Upper lobe of left lung (tissue), 6 donors: ENCODE measurements at regions not wholly inside any gene's neighbourhood (a gene's known extent, or its start where the extent isn't known, plus 50 kb on each side); places are given as distances from the start of the nearest gene placed in this dataset.
"Not testable (repeated sequence)": the region's sequence is repeated elsewhere in the genome, so short reads cannot be mapped to it uniquely, and the experiment has no call there.

ENCODE experiments used
- ATAC-seq, 2 donors: fragments of 200-7000 bp; cut with Tn5 transposase; one replicate each; pipeline ENCODE4 v1.9.1; 2022; ENCODE audit warnings: mild to moderate bottlenecking in 2 of 2, moderate library complexity in 2 of 2; ENCODE audit not compliant: low FRiP score in 2 of 2
- DNase-seq, 2 donors: peaks; one replicate each; pipeline ENCODE4 v3.0.0-alpha.2; 2019 to 2020
- H3K27ac ChIP-seq, 4 donors: fragments of 200-600 bp; sonication (generic); one replicate each; pipeline ENCODE4 v1.5.1; 2016 to 2019
- H3K27me3 ChIP-seq, 4 donors: fragments of 200-600 bp; sonication (generic); one replicate each; pipeline ENCODE4 v1.5.1; 2017 to 2019
- H3K36me3 ChIP-seq, 4 donors: fragments of 200-600 bp; sonication (generic); one replicate each; pipeline ENCODE4 v1.5.1; 2016 to 2019
- H3K4me1 ChIP-seq, 4 donors: fragments of 200-600 bp; sonication (generic); one replicate each; pipeline ENCODE4 v1.5.1; 2018 to 2019
- H3K4me3 ChIP-seq, 4 donors: fragments of 200-600 bp; sonication (generic); one replicate each; pipeline ENCODE4 v1.5.1; 2017 to 2019; ENCODE audit warnings: mild to moderate bottlenecking in 2 of 4, moderate library complexity in 1 of 4
- H3K9me3 ChIP-seq, 4 donors: fragments of 200-600 bp; sonication (generic); one replicate each; pipeline ENCODE4 v1.5.1; 2018 to 2019
- WGBS, 2 donors: methylation state at CpG; one replicate each; pipeline ENCODE4 v1.1.5; 2017 to 2018; 5-methylcytosine and 5-hydroxymethylcytosine counted together
- donor health status: DM: no; HTN: no; CAD: no; lungs with moderate emphysema.
- donor health status: DM: no; HTN: yes; CAD: no; lungs with severe emphysema.

DNA sequence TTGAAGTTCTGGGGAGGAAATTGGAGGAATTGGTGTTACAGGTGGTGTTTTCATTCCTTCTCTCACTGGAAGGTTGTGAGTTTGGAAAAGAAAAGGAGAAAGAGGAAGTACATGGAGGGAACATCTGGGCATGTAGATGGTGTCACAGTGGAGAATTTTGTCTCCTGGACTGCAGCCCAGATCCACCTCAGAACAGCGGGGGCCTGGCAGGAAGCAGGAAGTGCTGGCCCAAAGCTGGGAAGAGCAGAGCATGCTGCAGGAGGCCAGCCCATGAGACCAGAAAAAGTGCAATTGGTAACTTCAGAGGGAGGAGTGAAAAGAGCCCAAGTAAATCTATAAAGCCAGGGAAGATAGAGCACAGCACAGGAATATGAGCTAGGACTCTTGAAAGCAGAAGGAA is 227.0 kb downstream of the BCL2L11 start:
- H3K9me3 ChIP-seq, H3K4me1 ChIP-seq, H3K36me3 ChIP-seq, DNase-seq, H3K27me3 ChIP-seq, H3K4me3 ChIP-seq, H3K27ac ChIP-seq: not testable (repeated sequence)
- WGBS, 2 donors: no CpG with 5 or more reads among the region's 1 CpG
- peak in 1 of 2 donors; percentile 64 for ATAC-seq

GRCh38 chr2:111348316-111348715 is 227.6 kb downstream of the BCL2L11 start:
- not testable (repeated sequence) for H3K9me3 ChIP-seq, ATAC-seq, H3K4me3 ChIP-seq, H3K36me3 ChIP-seq, H3K27me3 ChIP-seq, H3K4me1 ChIP-seq, DNase-seq, H3K27ac ChIP-seq
- no CpG with 5 or more reads among the region's 7 CpGs for WGBS, 2 donors

- DNase-seq: peak in 1 of 2 donors; percentile 24
- not testable (repeated sequence) for H3K27me3 ChIP-seq, H3K36me3 ChIP-seq
Measured at GRCh38 chr2:111355022-111355817, 234.5 kb downstream of the BCL2L11 start.

DNA sequence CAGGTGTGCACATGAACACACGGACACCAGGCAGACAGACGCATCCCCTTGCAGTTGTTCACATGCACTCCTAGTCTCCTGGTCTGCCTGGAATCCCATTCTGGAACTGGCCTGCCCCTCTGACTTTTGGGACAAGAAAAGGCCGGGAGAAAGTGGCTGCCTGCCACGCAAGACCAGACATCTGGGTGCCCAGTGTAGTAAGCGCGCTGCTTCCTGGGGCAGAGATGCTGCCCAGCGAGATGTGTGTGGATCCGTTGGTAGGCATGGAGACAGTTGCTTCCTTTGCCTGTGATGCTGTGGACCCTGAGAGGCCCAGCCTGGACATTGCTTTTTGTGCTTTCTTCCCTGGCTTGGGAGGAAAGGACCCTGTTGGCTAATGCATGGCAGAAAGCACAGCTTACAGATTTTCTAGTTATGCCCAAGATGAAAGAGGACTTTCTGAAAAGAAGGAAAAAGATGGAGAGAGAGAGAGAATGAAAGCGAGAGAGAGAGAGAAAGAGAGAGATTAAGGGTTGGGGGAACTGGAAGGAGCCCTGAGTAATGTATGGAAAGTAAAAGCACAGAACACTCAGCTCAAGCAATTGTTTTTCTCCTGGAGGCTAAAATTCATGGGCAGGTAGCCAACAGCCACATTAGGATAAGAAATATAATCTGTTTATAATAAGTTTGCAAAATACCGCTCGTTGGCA is 235.3 kb downstream of the BCL2L11 start:
- not testable (repeated sequence) for DNase-seq, H3K27ac ChIP-seq, H3K36me3 ChIP-seq, H3K4me1 ChIP-seq, H3K27me3 ChIP-seq, H3K9me3 ChIP-seq, H3K4me3 ChIP-seq
- whole genome bisulfite sequencing, 2 donors: 78 to 90% methylated on average over 6 to 10 of the region's 11 CpGs
- ATAC-seq: peak in 1 of 2 donors; percentile 9

More at GRCh38 chr2:111355022-111355817, 234.5 kb downstream of the BCL2L11 start:
- not testable (repeated sequence) for H3K4me3 ChIP-seq, H3K4me1 ChIP-seq, H3K9me3 ChIP-seq, H3K27ac ChIP-seq
- WGBS, 2 donors: 53 to 85% methylated on average over 4 to 8 of the region's 13 CpGs
- ATAC-seq: peak in 1 of 2 donors; percentile 23

- not testable (repeated sequence) for H3K4me1 ChIP-seq, H3K27me3 ChIP-seq, H3K27ac ChIP-seq, H3K36me3 ChIP-seq, H3K9me3 ChIP-seq, H3K4me3 ChIP-seq
- WGBS, 2 donors: 40% methylated on average over 1 to 5 of the region's 6 CpGs
- peak; percentile 79 to 85 for ATAC-seq
- peak; percentile 77 to 84 for DNase-seq
Measured at GRCh38 chr2:111356512-111357031, 235.9 kb downstream of the BCL2L11 start.

DNA sequence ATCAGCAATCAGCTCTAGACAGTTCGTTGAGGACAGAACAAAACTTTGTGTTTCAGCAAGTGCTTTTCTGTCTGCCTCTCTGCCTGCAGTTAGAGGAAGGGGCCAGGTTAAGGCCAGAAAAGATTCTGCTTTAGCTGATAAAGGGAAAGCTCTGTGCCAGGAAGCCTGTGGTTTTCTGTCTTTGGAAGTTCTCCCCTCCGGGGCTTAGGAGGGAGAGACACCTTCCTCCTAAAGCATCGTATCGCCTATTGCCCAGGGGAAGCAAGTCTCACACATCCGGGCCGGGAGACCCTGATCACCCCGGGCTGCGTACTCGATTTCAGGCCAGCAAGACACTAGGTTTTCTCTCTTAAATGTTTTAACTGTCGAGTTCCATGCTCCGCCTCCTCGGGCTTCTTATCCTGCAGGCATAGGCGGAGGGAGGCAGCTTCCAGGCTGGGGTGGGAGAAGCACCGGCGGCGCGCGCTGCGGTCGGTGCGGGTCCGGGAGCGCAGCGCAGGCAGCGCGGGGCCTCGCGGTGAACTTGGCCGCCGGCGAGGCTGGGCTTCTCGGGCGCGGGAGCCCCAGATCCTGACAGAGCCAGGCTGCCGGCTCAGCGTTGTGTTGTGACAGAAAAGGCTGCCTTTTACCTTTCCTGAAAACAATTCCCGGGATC is 245.4 kb downstream of the BCL2L11 start:
- not testable (repeated sequence) for H3K27ac ChIP-seq, H3K4me1 ChIP-seq, H3K36me3 ChIP-seq, H3K9me3 ChIP-seq, H3K27me3 ChIP-seq
- DNase-seq (peak in 1 of 2 donors; percentile 77), ATAC-seq (peak in 1 of 2 donors; percentile 77)
- WGBS, 2 donors: 16 to 65% methylated on average over 27 to 33 of the region's 37 CpGs
- H3K4me3 ChIP-seq: peak overlapping the region in 2 of 4 donors; percentile 32 to 33

- H3K27me3 ChIP-seq, H3K36me3 ChIP-seq, H3K27ac ChIP-seq, H3K4me1 ChIP-seq, H3K9me3 ChIP-seq, ATAC-seq: not testable (repeated sequence)
- peak in 1 of 2 donors; percentile 8 for DNase-seq
- WGBS, 2 donors: 54 to 58% methylated on average over 9 to 11 of the region's 14 CpGs
- peak overlapping the region in 2 of 4 donors; percentile 32 to 33 for H3K4me3 ChIP-seq
Measured at GRCh38 chr2:111366641-111367029, 245.9 kb downstream of the BCL2L11 start.

GRCh38 chr2:111367080-111367479 is 246.4 kb downstream of the BCL2L11 start:
- H3K27me3 ChIP-seq, ATAC-seq, H3K27ac ChIP-seq, DNase-seq, H3K9me3 ChIP-seq, H3K36me3 ChIP-seq, H3K4me3 ChIP-seq, H3K4me1 ChIP-seq: not testable (repeated sequence)
- WGBS, 2 donors: 100% methylated on average over 1 to 2 of the region's 3 CpGs

DNA sequence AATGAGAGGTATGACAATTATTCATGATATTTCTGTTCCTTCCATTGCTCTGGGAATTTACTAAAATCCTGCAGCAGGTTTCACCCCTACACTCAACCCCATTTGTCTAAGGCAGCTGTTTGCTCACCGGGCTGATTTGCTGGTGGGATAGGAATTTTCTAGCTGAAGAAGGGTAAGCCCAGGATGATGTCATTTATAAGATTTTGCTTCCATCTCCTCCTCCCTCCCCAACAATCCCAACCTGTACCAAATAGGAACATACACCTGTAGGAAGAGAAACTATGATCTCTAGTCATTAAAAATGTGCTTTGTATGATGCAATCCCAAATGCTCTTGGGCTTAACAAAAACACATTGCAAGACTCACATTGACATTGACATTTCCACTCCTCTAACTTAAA is 247.2 kb downstream of the BCL2L11 start:
- H3K9me3 ChIP-seq, DNase-seq, H3K27ac ChIP-seq, ATAC-seq, H3K4me3 ChIP-seq, H3K4me1 ChIP-seq, H3K27me3 ChIP-seq, H3K36me3 ChIP-seq: not testable (repeated sequence)
- WGBS, 2 donors: 83 to 100% methylated on average over 1 of the region's 1 CpG

DNA sequence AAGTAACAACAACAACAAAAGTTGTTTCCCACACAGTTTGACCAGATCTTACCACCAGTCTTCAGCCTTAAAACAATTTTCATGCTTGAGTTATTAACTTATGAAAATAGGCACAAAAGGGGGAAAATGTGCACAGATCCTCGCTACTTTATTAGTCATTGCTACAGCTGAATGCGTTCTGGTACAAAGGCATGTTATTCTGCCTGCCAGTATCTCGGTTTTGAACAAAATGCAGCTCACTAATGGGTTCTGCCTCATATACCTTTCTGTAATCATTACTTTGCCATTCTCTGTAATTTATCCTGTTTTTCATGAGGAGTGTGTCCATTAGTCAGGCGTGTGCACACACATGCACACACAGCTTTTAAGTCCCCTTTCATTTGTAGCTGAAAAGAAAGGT is 247.6 kb downstream of the BCL2L11 start:
- not testable (repeated sequence) for H3K36me3 ChIP-seq, DNase-seq, H3K4me3 ChIP-seq, H3K27ac ChIP-seq, H3K9me3 ChIP-seq, H3K27me3 ChIP-seq, ATAC-seq, H3K4me1 ChIP-seq
- WGBS, 2 donors: no CpG with 5 or more reads among the region's 4 CpGs

GRCh38 chr2:111373060-111373459 is 252.3 kb downstream of the BCL2L11 start:
- no CpG with 5 or more reads among the region's 2 CpGs for WGBS, 2 donors
- H3K4me1 ChIP-seq, H3K9me3 ChIP-seq, ATAC-seq, H3K27ac ChIP-seq, H3K27me3 ChIP-seq, DNase-seq, H3K4me3 ChIP-seq, H3K36me3 ChIP-seq: not testable (repeated sequence)

GRCh38 chr2:111373989-111374388 is 253.3 kb downstream of the BCL2L11 start:
- not testable (repeated sequence) for H3K36me3 ChIP-seq, ATAC-seq, H3K9me3 ChIP-seq, DNase-seq, H3K4me3 ChIP-seq, H3K27ac ChIP-seq, H3K27me3 ChIP-seq, H3K4me1 ChIP-seq
- 90 to 96% methylated on average over 5 of the region's 5 CpGs for WGBS, 2 donors

GRCh38 chr2:111374734-111375133 is 254.0 kb downstream of the BCL2L11 start:
- not testable (repeated sequence) for H3K4me3 ChIP-seq, H3K9me3 ChIP-seq, ATAC-seq, DNase-seq, H3K27ac ChIP-seq, H3K4me1 ChIP-seq, H3K27me3 ChIP-seq, H3K36me3 ChIP-seq
- WGBS, 2 donors: 45 to 80% methylated on average over 1 of the region's 3 CpGs
